Aorta (tissue), 5 donors: ENCODE measurements at regions not wholly inside any gene's neighbourhood (a gene's known extent, or its start where the extent isn't known, plus 50 kb on each side); places are given as distances from the start of the nearest gene placed in this dataset.

ENCODE experiments used
- ATAC-seq: fragments of 200-7000 bp; cut with Tn5 transposase; one replicate; pipeline ENCODE4 v1.9.1; 2022; ENCODE audit warnings: moderate library complexity; ENCODE audit not compliant: low FRiP score
- DNase-seq, 2 donors: peaks; one replicate each; pipeline ENCODE4 v3.0.0-alpha.2; 2020
- H3K27ac ChIP-seq, 2 donors: one replicate each; pipeline ENCODE4 v1.5.1; 2013; ENCODE audit warnings: low read length in 2 of 2, mild to moderate bottlenecking in 2 of 2, moderate library complexity in 2 of 2, control low read depth in 1 of 2, inconsistent platforms in 1 of 2, low read depth in 1 of 2
- H3K27me3 ChIP-seq, 2 donors: one replicate each; pipeline ENCODE4 v1.6.1; 2013; ENCODE audit warnings: control low read depth in 1 of 2, low read length in 1 of 2, mild to moderate bottlenecking in 1 of 2, moderate library complexity in 1 of 2; ENCODE audit not compliant: insufficient read depth in 2 of 2, control insufficient read depth in 1 of 2
- H3K36me3 ChIP-seq, 2 donors: one replicate each; pipeline ENCODE4 v1.6.1; 2013; ENCODE audit warnings: control low read depth in 1 of 2, low read length in 1 of 2, mild to moderate bottlenecking in 1 of 2; ENCODE audit not compliant: insufficient read depth in 2 of 2, control insufficient read depth in 1 of 2
- H3K4me1 ChIP-seq, 2 donors: one replicate each; pipeline ENCODE4 v1.6.1; 2013; ENCODE audit warnings: low read length in 2 of 2, control low read depth in 1 of 2, mild to moderate bottlenecking in 1 of 2, moderate library complexity in 1 of 2; ENCODE audit not compliant: insufficient read depth in 2 of 2, control insufficient read depth in 1 of 2
- H3K4me3 ChIP-seq, 2 donors: one replicate each; pipeline ENCODE4 v1.5.1; 2013; ENCODE audit warnings: low read length in 2 of 2, control low read depth in 1 of 2, mild to moderate bottlenecking in 1 of 2
- H3K9me3 ChIP-seq: one replicate; pipeline ENCODE4 v1.6.1; 2013; ENCODE audit warnings: mild to moderate bottlenecking, low read length; ENCODE audit not compliant: control insufficient read depth
- WGBS, 2 donors: extraction: QIAGEN DNeasy Blood & Tissue Kit; methylation state at CpG; one replicate each; pipeline ENCODE4 v1.1.7; 2013; 5-methylcytosine and 5-hydroxymethylcytosine counted together
- intact Hi-C, 2 donors: fragments of 100-400 bp; cut with DNase I; formaldehyde crosslinking; loops; one replicate each; pipeline versions ENCODE4 v1.14.2 to v1.15.0; 2022
- donor health status: healthy with polysubstance abuse.
- donor health status: Bipolar disorder and iron deficiency.
- donor health status: DM: no; HTN: no; CAD: no.
- donor health status: DM: no; HTN: no; CAD: no.
- donor health status: DM: yes; HTN: yes; CAD: no.

- no peak for ATAC-seq
- no peaks in the 10 kb centered on the region for H3K9me3 ChIP-seq
- H3K4me1 ChIP-seq = no peaks in the 10 kb centered on the region
- DNase-seq = no peak
- 40 to 46% methylated on average over 5 of the region's 5 CpGs for WGBS, 2 donors
- intact Hi-C loops = no loop called here
- H3K27me3 ChIP-seq = peaks cover 0 to 1% of the 10 kb centered on the region in 2 donors
- no peak overlapping the region for H3K27ac ChIP-seq
- no peak overlapping the region for H3K4me3 ChIP-seq
- H3K36me3 ChIP-seq = no peaks in the 10 kb centered on the region
Observed at GRCh38 chr2:187079901-187080300, 230.9 kb upstream of the ZSWIM2 start.

GRCh38 chr2:187078297-187078696 is 229.3 kb upstream of the ZSWIM2 start:
- Histone ChIP-seq H3K9me3 (no peaks in the 10 kb centered on the region), H3K27ac (no peak overlapping the region), H3K4me3 (no peak overlapping the region), H3K4me1 (no peaks in the 10 kb centered on the region), H3K36me3 (no peaks in the 10 kb centered on the region), H3K27me3 (no peaks in the 10 kb centered on the region)
- intact Hi-C loops = no loop called here
- no peak for ATAC-seq
- 31 to 38% methylated on average over 1 of the region's 1 CpG for WGBS, 2 donors
- DNase-seq = no peak

- H3K4me1 ChIP-seq = no peaks in the 10 kb centered on the region
- H3K27ac ChIP-seq = no peak overlapping the region
- intact Hi-C loops = no loop called here
- no peak overlapping the region for H3K4me3 ChIP-seq
- WGBS, 2 donors = 94 to 96% methylated on average over 4 of the region's 4 CpGs
- DNase-seq (no peak), ATAC-seq (no peak)
- no peaks in the 10 kb centered on the region for H3K9me3 ChIP-seq
- no peaks in the 10 kb centered on the region for H3K27me3 ChIP-seq
- H3K36me3 ChIP-seq = no peaks in the 10 kb centered on the region
Observed at GRCh38 chr2:187075671-187076070, 226.7 kb upstream of the ZSWIM2 start.

- WGBS, 2 donors = 82% methylated on average over 4 of the region's 4 CpGs
- intact Hi-C loops = no loop called here
- Histone ChIP-seq H3K4me1 (no peaks in the 10 kb centered on the region), H3K27me3 (no peaks in the 10 kb centered on the region), H3K36me3 (no peaks in the 10 kb centered on the region), H3K9me3 (no peaks in the 10 kb centered on the region), H3K4me3 (no peak overlapping the region), H3K27ac (no peak overlapping the region)
- ATAC-seq = no peak
- DNase-seq = no peak
Observed at GRCh38 chr2:187075199-187075635, 226.2 kb upstream of the ZSWIM2 start.

- intact Hi-C loops = no loop called here
- no peaks in the 10 kb centered on the region for H3K4me1 ChIP-seq
- H3K36me3 ChIP-seq = no peaks in the 10 kb centered on the region
- H3K27me3 ChIP-seq = no peaks in the 10 kb centered on the region
- ATAC-seq = no peak
- H3K4me3 ChIP-seq = no peak overlapping the region
- H3K9me3 ChIP-seq = peaks cover 1% of the 10 kb centered on the region
- no peak for DNase-seq
- no peak overlapping the region for H3K27ac ChIP-seq
Observed at GRCh38 chr2:187058198-187058597, 209.2 kb upstream of the ZSWIM2 start.

GRCh38 chr2:187057466-187057865 is 208.5 kb upstream of the ZSWIM2 start:
- no peaks in the 10 kb centered on the region for H3K36me3 ChIP-seq
- 96 to 98% methylated on average over 1 of the region's 1 CpG for WGBS, 2 donors
- no peaks in the 10 kb centered on the region for H3K27me3 ChIP-seq
- H3K4me1 ChIP-seq = no peaks in the 10 kb centered on the region
- no peak for ATAC-seq
- no peak overlapping the region for H3K27ac ChIP-seq
- H3K4me3 ChIP-seq = no peak overlapping the region
- H3K9me3 ChIP-seq = peaks cover 1% of the 10 kb centered on the region
- intact Hi-C loops = no loop called here
- DNase-seq = no peak

- no peak for DNase-seq
- WGBS, 2 donors = 95 to 96% methylated on average over 4 of the region's 4 CpGs
- intact Hi-C loops = no loop called here
Observed at GRCh38 chr2:187056416-187057334, 207.7 kb upstream of the ZSWIM2 start.

GRCh38 chr2:187055463-187055862 is 206.5 kb upstream of the ZSWIM2 start:
- intact Hi-C loops = no loop called here
- WGBS, 2 donors = 71 to 89% methylated on average over 1 of the region's 1 CpG
- no peak overlapping the region for H3K4me3 ChIP-seq
- peaks cover 1% of the 10 kb centered on the region for H3K9me3 ChIP-seq
- H3K4me1 ChIP-seq = no peaks in the 10 kb centered on the region
- no peaks in the 10 kb centered on the region for H3K36me3 ChIP-seq
- ATAC-seq = no peak
- H3K27me3 ChIP-seq = no peaks in the 10 kb centered on the region
- H3K27ac ChIP-seq = no peak overlapping the region
- DNase-seq = no peak

More at GRCh38 chr2:187056416-187057334, 207.7 kb upstream of the ZSWIM2 start:
- Histone ChIP-seq H3K4me1 (no peaks in the 10 kb centered on the region), H3K9me3 (peaks cover 1% of the 10 kb centered on the region), H3K27ac (no peak overlapping the region), H3K36me3 (no peaks in the 10 kb centered on the region), H3K27me3 (no peaks in the 10 kb centered on the region), H3K4me3 (no peak overlapping the region)
- no peak for ATAC-seq
